ENCODE measurements at regions not wholly inside any gene's neighbourhood (a gene's known extent, or its start where the extent isn't known, plus 50 kb on each side); places are given as distances from the start of the nearest gene placed in this dataset.
"Not testable (repeated sequence)": the region's sequence is repeated elsewhere in the genome, so short reads cannot be mapped to it uniquely, and the experiment has no call there.

- Histone ChIP-seq H3K79me2 (replicated peaks; ENCODE audit: insufficient read depth) (no peaks in the 10 kb centered on the region), H3K27ac (ENCODE audit: low read depth) (no peak overlapping the region), H3K9me2 (ENCODE audit: insufficient read depth) (peaks cover 7% of the 10 kb centered on the region), H3K4me2 (no peak overlapping the region), H3F3A (replicated peaks; ENCODE audit: low read depth) (no peaks in the 10 kb centered on the region), H2AFZ (no peak overlapping the region), H3K27me3 (ENCODE audit: insufficient read depth) (no peaks in the 10 kb centered on the region), H3K36me3 (ENCODE audit: insufficient read depth) (no peaks in the 10 kb centered on the region), H4K20me1 (replicated peaks; ENCODE audit: insufficient read depth) (no peaks in the 10 kb centered on the region), H3K4me1 (ENCODE audit: insufficient read depth) (peaks cover 2% of the 10 kb centered on the region; the same call in 1 of the 2 replicates), H3K4me3 (no peak overlapping the region)
- DNase-seq (ENCODE audit: low spot score) (no peak), ATAC-seq (no peak)
- H3K9me3 Mint-ChIP-seq = no peaks in the 10 kb centered on the region
- H3K4me3 Mint-ChIP-seq = no peak overlapping the region
- peaks cover 12% of the 10 kb centered on the region; the same call in 2 of the 3 replicates for H3K4me1 Mint-ChIP-seq
- no peak for TF ChIP-seq REST (IDR thresholded peaks at IDR 0.05; ENCODE audit: unreplicated experiment)
- no peak for TF ChIP-seq JUNB (IDR thresholded peaks at IDR 0.05; ENCODE audit: unreplicated experiment)
- TF ChIP-seq STAT1 (IDR thresholded peaks at IDR 0.05; ENCODE audit: unreplicated experiment) = no peak
- TF ChIP-seq ZNF331 (CRISPR knock-in tag; IDR thresholded peaks at IDR 0.05; ENCODE audit: low read depth) = no peak
- no peak for TF ChIP-seq CTCF (conservative IDR thresholded peaks at IDR 0.05; ENCODE audit: low read depth in 2 of 2)
- TF ChIP-seq ZNF114 (CRISPR knock-in tag; IDR thresholded peaks at IDR 0.05) = no peak
- TF ChIP-seq, protein P1, sequence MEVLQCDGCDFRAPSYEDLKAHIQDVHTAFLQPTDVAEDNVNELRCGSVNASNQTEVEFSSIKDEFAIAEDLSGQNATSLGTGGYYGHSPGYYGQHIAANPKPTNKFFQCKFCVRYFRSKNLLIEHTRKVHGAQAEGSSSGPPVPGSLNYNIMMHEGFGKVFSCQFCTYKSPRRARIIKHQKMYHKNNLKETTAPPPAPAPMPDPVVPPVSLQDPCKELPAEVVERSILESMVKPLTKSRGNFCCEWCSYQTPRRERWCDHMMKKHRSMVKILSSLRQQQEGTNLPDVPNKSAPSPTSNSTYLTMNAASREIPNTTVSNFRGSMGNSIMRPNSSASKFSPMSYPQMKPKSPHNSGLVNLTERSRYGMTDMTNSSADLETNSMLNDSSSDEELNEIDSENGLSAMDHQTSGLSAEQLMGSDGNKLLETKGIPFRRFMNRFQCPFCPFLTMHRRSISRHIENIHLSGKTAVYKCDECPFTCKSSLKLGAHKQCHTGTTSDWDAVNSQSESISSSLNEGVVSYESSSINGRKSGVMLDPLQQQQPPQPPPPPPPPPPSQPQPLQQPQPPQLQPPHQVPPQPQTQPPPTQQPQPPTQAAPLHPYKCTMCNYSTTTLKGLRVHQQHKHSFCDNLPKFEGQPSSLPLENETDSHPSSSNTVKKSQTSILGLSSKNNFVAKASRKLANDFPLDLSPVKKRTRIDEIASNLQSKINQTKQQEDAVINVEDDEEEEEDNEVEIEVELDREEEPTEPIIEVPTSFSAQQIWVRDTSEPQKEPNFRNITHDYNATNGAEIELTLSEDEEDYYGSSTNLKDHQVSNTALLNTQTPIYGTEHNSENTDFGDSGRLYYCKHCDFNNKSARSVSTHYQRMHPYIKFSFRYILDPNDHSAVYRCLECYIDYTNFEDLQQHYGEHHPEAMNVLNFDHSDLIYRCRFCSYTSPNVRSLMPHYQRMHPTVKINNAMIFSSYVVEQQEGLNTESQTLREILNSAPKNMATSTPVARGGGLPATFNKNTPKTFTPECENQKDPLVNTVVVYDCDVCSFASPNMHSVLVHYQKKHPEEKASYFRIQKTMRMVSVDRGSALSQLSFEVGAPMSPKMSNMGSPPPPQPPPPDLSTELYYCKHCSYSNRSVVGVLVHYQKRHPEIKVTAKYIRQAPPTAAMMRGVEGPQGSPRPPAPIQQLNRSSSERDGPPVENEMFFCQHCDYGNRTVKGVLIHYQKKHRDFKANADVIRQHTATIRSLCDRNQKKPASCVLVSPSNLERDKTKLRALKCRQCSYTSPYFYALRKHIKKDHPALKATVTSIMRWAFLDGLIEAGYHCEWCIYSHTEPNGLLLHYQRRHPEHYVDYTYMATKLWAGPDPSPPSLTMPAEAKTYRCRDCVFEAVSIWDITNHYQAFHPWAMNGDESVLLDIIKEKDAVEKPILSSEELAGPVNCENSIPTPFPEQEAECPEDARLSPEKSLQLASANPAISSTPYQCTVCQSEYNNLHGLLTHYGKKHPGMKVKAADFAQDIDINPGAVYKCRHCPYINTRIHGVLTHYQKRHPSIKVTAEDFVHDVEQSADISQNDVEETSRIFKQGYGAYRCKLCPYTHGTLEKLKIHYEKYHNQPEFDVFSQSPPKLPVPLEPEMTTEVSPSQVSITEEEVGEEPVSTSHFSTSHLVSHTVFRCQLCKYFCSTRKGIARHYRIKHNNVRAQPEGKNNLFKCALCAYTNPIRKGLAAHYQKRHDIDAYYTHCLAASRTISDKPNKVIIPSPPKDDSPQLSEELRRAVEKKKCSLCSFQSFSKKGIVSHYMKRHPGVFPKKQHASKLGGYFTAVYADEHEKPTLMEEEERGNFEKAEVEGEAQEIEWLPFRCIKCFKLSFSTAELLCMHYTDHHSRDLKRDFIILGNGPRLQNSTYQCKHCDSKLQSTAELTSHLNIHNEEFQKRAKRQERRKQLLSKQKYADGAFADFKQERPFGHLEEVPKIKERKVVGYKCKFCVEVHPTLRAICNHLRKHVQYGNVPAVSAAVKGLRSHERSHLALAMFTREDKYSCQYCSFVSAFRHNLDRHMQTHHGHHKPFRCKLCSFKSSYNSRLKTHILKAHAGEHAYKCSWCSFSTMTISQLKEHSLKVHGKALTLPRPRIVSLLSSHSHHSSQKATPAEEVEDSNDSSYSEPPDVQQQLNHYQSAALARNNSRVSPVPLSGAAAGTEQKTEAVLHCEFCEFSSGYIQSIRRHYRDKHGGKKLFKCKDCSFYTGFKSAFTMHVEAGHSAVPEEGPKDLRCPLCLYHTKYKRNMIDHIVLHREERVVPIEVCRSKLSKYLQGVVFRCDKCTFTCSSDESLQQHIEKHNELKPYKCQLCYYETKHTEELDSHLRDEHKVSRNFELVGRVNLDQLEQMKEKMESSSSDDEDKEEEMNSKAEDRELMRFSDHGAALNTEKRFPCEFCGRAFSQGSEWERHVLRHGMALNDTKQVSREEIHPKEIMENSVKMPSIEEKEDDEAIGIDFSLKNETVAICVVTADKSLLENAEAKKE (CRISPR knock-in tag; IDR thresholded peaks at IDR 0.05) = no peak
- TF ChIP-seq EZH2phosphoT487 (IDR thresholded peaks at IDR 0.05; ENCODE audit: unreplicated experiment) = no peak
- no peak for TF ChIP-seq CREB1 (CRISPR knock-in tag; IDR thresholded peaks at IDR 0.05; ENCODE audit: low read depth)
- TF ChIP-seq NANOG (IDR thresholded peaks at IDR 0.05; ENCODE audit: borderline replicate concordance) = no peak
- TF ChIP-seq POLR2AphosphoS5 (IDR thresholded peaks at IDR 0.05; ENCODE audit: low read depth) = no peak
- TF ChIP-seq EZH2 (IDR thresholded peaks at IDR 0.05; ENCODE audit: low read depth, unreplicated experiment) = no peak
- H3K27ac Mint-ChIP-seq = no peak overlapping the region
- no peaks in the 10 kb centered on the region for H3K27me3 Mint-ChIP-seq (ENCODE audit: insufficient read depth, low read depth, poor library complexity)
- H3K36me3 Mint-ChIP-seq (ENCODE audit: low read depth) = no peaks in the 10 kb centered on the region
Measured at GRCh38 chr10:62498271-62498670, 124.1 kb downstream of the ZNF365 start.

GRCh38 chr10:62500116-62500515 is 125.9 kb downstream of the ZNF365 start:
- DNase-seq (ENCODE audit: low spot score); H3K9me2 ChIP-seq (ENCODE audit: insufficient read depth); H3K27ac Mint-ChIP-seq; H3K27me3 ChIP-seq (ENCODE audit: insufficient read depth); H4K20me1 ChIP-seq (replicated peaks; ENCODE audit: insufficient read depth); H3K36me3 Mint-ChIP-seq (ENCODE audit: low read depth); H3K79me2 ChIP-seq (replicated peaks; ENCODE audit: insufficient read depth); H2AFZ ChIP-seq; H3K4me2 ChIP-seq; H3K27ac ChIP-seq (ENCODE audit: low read depth); H3F3A ChIP-seq (replicated peaks; ENCODE audit: low read depth); H3K4me3 Mint-ChIP-seq; ATAC-seq; H3K36me3 ChIP-seq (ENCODE audit: insufficient read depth); H3K9me3 Mint-ChIP-seq; H3K4me3 ChIP-seq; H3K27me3 Mint-ChIP-seq (ENCODE audit: insufficient read depth, low read depth, poor library complexity): not testable (repeated sequence)
- H3K4me1 Mint-ChIP-seq = peaks cover 27% of the 10 kb centered on the region
- peaks cover 20% of the 10 kb centered on the region for H3K4me1 ChIP-seq (ENCODE audit: insufficient read depth)
